ENCODE measurements at regions not wholly inside any gene's neighbourhood (a gene's known extent, or its start where the extent isn't known, plus 50 kb on each side); places are given as distances from the start of the nearest gene placed in this dataset.
"Not testable (repeated sequence)": the region's sequence is repeated elsewhere in the genome, so short reads cannot be mapped to it uniquely, and the experiment has no call there.

DNA sequence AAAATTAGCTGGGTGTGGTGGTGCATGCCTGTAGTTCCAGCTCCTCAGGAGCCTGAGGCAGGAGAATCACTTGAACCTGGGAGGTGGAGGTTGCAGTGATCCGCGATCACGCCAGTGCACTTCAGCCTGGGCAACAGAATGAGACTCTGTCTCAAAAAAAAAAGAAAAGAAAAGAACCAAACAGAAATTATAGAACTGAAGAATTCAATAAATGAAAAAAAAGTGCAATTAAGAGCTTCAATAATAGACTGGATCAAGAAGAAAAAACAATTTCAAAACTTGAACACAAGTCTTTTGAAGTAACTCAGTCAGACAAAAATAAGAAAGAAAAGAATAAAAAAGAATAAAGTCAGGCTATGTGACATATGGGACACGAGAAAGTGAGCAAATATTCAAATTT, 175.8 kb upstream of the ZSWIM2 start:
- Mint-ChIP-seq H3K27ac (no peak overlapping the region), H3K27me3 (ENCODE audit: low read depth) (no peaks in the 10 kb centered on the region), H3K4me3 (no peak overlapping the region), H3K4me1 (no peaks in the 10 kb centered on the region), H3K36me3 (no peaks in the 10 kb centered on the region), H3K9me3 (peaks cover 24% of the 10 kb centered on the region)
- POLR2A ChIA-PET: interaction anchor here (0.6 kb wide), 1 partner anchor 16 kb away, joined by 3 read pairs; no protein-coding TSS in a partner anchor
- DNase-seq (ENCODE audit: low spot score): no peak
- no peak for ATAC-seq
- CTCF ChIA-PET: no interaction called here
- TF ChIP-seq JAZF1 (CRISPR knock-in tag; IDR thresholded peaks at IDR 0.05) (no peak), KAT7 (CRISPR knock-in tag; IDR thresholded peaks at IDR 0.05; ENCODE audit: borderline replicate concordance) (no peak), NFATC4 (CRISPR knock-in tag; IDR thresholded peaks at IDR 0.05) (no peak), GRHL2 (CRISPR knock-in tag; IDR thresholded peaks at IDR 0.05; ENCODE audit: insufficient replicate concordance, severe bottlenecking) (no peak), ATF1 (CRISPR knock-in tag; IDR thresholded peaks at IDR 0.05) (no peak), RELA (CRISPR knock-in tag; IDR thresholded peaks at IDR 0.05; ENCODE audit: borderline replicate concordance) (no peak), ZNF317 (CRISPR knock-in tag; IDR thresholded peaks at IDR 0.05; ENCODE audit: borderline replicate concordance, low read depth) (no peak), RORB (CRISPR knock-in tag; IDR thresholded peaks at IDR 0.05) (no peak), MYBL2 (CRISPR knock-in tag; IDR thresholded peaks at IDR 0.05) (no peak), ZNF396 (CRISPR knock-in tag; IDR thresholded peaks at IDR 0.05; ENCODE audit: borderline replicate concordance) (no peak)
- TF ChIP-seq, protein P1, sequence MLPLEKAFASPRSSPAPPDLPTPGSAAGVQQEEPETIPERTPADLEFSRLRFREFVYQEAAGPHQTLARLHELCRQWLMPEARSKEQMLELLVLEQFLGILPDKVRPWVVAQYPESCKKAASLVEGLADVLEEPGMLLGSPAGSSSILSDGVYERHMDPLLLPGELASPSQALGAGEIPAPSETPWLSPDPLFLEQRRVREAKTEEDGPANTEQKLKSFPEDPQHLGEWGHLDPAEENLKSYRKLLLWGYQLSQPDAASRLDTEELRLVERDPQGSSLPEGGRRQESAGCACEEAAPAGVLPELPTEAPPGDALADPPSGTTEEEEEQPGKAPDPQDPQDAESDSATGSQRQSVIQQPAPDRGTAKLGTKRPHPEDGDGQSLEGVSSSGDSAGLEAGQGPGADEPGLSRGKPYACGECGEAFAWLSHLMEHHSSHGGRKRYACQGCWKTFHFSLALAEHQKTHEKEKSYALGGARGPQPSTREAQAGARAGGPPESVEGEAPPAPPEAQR (CRISPR knock-in tag; IDR thresholded peaks at IDR 0.05): no peak
- TF ChIP-seq, protein P2, sequence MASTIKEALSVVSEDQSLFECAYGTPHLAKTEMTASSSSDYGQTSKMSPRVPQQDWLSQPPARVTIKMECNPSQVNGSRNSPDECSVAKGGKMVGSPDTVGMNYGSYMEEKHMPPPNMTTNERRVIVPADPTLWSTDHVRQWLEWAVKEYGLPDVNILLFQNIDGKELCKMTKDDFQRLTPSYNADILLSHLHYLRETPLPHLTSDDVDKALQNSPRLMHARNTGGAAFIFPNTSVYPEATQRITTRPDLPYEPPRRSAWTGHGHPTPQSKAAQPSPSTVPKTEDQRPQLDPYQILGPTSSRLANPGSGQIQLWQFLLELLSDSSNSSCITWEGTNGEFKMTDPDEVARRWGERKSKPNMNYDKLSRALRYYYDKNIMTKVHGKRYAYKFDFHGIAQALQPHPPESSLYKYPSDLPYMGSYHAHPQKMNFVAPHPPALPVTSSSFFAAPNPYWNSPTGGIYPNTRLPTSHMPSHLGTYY (CRISPR knock-in tag; IDR thresholded peaks at IDR 0.05): no peak
- TF ChIP-seq, protein P3, sequence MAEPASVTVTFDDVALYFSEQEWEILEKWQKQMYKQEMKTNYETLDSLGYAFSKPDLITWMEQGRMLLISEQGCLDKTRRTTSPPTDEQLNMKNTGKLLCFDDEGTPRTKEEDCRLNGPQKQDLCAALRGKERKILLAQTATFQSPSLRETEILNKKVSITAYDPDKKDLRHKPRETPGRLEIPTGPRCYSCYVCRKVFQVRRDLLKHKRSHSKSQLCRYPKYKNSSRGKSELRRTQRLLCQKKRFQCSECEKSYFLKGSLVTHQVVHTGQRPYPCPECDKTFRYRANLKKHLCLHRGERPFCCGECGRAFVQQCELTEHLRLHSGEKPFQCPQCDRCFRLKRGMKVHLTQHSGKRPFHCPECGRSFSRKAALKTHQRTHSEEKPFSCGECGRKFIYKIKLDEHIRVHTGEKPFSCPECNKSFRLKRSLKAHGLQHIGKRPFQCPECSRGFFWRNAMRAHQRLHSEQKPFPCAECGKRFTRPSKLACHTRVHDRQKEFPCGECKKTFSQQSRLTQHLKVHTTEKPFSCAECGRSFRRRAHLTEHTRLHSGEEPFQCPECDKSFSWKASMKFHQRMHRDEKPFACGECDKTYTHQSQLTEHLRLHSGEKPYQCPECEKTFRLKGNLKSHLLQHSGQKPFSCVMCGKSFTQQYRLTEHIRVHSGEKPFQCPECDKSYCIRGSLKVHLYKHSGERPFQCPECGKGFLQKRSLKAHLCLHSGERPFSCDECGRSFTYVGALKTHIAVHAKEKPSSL (CRISPR knock-in tag; conservative IDR thresholded peaks at IDR 0.05): no peak
- TF ChIP-seq, protein P4, sequence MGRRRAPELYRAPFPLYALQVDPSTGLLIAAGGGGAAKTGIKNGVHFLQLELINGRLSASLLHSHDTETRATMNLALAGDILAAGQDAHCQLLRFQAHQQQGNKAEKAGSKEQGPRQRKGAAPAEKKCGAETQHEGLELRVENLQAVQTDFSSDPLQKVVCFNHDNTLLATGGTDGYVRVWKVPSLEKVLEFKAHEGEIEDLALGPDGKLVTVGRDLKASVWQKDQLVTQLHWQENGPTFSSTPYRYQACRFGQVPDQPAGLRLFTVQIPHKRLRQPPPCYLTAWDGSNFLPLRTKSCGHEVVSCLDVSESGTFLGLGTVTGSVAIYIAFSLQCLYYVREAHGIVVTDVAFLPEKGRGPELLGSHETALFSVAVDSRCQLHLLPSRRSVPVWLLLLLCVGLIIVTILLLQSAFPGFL (CRISPR knock-in tag; IDR thresholded peaks at IDR 0.05; ENCODE audit: borderline replicate concordance): no peak
- TF ChIP-seq, protein P5, sequence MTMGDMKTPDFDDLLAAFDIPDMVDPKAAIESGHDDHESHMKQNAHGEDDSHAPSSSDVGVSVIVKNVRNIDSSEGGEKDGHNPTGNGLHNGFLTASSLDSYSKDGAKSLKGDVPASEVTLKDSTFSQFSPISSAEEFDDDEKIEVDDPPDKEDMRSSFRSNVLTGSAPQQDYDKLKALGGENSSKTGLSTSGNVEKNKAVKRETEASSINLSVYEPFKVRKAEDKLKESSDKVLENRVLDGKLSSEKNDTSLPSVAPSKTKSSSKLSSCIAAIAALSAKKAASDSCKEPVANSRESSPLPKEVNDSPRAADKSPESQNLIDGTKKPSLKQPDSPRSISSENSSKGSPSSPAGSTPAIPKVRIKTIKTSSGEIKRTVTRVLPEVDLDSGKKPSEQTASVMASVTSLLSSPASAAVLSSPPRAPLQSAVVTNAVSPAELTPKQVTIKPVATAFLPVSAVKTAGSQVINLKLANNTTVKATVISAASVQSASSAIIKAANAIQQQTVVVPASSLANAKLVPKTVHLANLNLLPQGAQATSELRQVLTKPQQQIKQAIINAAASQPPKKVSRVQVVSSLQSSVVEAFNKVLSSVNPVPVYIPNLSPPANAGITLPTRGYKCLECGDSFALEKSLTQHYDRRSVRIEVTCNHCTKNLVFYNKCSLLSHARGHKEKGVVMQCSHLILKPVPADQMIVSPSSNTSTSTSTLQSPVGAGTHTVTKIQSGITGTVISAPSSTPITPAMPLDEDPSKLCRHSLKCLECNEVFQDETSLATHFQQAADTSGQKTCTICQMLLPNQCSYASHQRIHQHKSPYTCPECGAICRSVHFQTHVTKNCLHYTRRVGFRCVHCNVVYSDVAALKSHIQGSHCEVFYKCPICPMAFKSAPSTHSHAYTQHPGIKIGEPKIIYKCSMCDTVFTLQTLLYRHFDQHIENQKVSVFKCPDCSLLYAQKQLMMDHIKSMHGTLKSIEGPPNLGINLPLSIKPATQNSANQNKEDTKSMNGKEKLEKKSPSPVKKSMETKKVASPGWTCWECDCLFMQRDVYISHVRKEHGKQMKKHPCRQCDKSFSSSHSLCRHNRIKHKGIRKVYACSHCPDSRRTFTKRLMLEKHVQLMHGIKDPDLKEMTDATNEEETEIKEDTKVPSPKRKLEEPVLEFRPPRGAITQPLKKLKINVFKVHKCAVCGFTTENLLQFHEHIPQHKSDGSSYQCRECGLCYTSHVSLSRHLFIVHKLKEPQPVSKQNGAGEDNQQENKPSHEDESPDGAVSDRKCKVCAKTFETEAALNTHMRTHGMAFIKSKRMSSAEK (CRISPR knock-in tag; IDR thresholded peaks at IDR 0.05; ENCODE audit: borderline replicate concordance): no peak
- TF ChIP-seq, protein P6, sequence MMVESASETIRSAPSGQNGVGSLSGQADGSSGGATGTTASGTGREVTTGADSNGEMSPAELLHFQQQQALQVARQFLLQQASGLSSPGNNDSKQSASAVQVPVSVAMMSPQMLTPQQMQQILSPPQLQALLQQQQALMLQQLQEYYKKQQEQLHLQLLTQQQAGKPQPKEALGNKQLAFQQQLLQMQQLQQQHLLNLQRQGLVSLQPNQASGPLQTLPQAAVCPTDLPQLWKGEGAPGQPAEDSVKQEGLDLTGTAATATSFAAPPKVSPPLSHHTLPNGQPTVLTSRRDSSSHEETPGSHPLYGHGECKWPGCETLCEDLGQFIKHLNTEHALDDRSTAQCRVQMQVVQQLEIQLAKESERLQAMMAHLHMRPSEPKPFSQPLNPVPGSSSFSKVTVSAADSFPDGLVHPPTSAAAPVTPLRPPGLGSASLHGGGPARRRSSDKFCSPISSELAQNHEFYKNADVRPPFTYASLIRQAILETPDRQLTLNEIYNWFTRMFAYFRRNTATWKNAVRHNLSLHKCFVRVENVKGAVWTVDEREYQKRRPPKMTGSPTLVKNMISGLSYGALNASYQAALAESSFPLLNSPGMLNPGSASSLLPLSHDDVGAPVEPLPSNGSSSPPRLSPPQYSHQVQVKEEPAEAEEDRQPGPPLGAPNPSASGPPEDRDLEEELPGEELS (CRISPR knock-in tag; IDR thresholded peaks at IDR 0.05): no peak
- TF ChIP-seq, protein P7, sequence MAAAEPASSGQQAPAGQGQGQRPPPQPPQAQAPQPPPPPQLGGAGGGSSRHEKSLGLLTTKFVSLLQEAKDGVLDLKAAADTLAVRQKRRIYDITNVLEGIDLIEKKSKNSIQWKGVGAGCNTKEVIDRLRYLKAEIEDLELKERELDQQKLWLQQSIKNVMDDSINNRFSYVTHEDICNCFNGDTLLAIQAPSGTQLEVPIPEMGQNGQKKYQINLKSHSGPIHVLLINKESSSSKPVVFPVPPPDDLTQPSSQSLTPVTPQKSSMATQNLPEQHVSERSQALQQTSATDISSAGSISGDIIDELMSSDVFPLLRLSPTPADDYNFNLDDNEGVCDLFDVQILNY (CRISPR knock-in tag; IDR thresholded peaks at IDR 0.05): no peak

DNA sequence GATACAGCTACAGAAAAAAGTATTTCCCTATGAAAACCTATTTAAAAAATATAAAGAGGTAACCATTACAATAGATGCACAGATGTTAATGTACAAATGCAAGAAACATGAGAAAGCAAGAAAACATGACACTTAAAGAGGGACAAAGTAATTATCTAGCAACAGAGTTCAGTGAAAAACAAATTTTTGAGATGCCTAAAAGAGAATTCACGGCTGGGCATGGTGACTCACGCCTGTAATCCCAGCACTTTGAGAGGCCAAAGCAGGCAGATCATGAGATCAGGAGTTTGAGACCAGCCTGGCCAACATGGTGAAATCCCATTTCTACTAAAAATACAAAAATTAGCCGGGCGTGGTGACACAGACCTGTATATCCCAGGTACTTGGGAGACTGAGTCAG, 175.0 kb upstream of the ZSWIM2 start:
- POLR2A ChIA-PET: interaction anchor here (0.6 kb wide), 1 partner anchor 17 kb away, joined by 3 read pairs; no protein-coding TSS in a partner anchor
- ATAC-seq; H3K4me1 Mint-ChIP-seq; H3K36me3 Mint-ChIP-seq; H3K4me3 Mint-ChIP-seq; H3K27ac Mint-ChIP-seq; CTCF ChIA-PET; H3K27me3 Mint-ChIP-seq (ENCODE audit: low read depth); DNase-seq (ENCODE audit: low spot score): not testable (repeated sequence)
- peaks cover 19% of the 10 kb centered on the region for H3K9me3 Mint-ChIP-seq
